K562 (cell line): ENCODE measurements at regions not wholly inside any gene's neighbourhood (a gene's known extent, or its start where the extent isn't known, plus 50 kb on each side); places are given as distances from the start of the nearest gene placed in this dataset.

Experiments used
- ATAC-seq: fragments of 200-7000 bp; cut with Tn5 transposase; 3 replicates; pipeline ENCODE4 v1.9.1; 2020; ENCODE audit warnings: moderate library complexity
- BruUV-seq: library from RNA; stranded (reverse); fragments of 400-500 nt; replicated peaks from 2 replicates; lab custom pipeline; 2021; lab: Mats Ljungman, UMichigan
- CTCF ChIA-PET: fragments of 300-600 bp; formaldehyde crosslinking; extraction: SDS; loops from one replicate; lab custom pipeline; 2021; ENCODE audit warnings: low intra/inter-chr PET ratio; lab: Yijun Ruan, JAX
- POLR2A ChIA-PET: fragments of 300-600, 350-650 bp; sonication (Branson Sonifier 250); formaldehyde crosslinking; extraction: SDS; loops from one replicate; lab custom pipeline; 2021; ENCODE audit warnings: antibody characterized with exemption, inconsistent platforms; lab: Yijun Ruan, JAX
- DNase-seq, 4 experiments: peaks; one replicate each; pipeline versions ENCODE4 v3.0.0 to v3.0.0-alpha.2; 2011 to 2018; ENCODE audit warnings: low spot score in 3 of 4, mixed read lengths in 3 of 4; ENCODE audit errors: extremely low read depth in 1 of 4
- FAIRE-seq: peaks from 2 replicates; lab custom pipeline; 2011; peaks lifted over from hg19 to GRCh38; lab: Jason Lieb, UNC
- H2AFZ ChIP-seq: 2 replicates; pipeline ENCODE4 v1.6.0; 2011; ENCODE audit warnings: low read depth, low read length, control low read depth, inconsistent platforms
- H3K27ac ChIP-seq: fragments of 200-600 bp; 3 replicates; pipeline ENCODE4 v1.8.0; 2011; ENCODE audit warnings: low read depth, mild to moderate bottlenecking, control low read depth, inconsistent platforms, low read length, moderate library complexity, mixed read lengths; ENCODE audit errors: extremely low read depth
- H3K27me3 ChIP-seq, 2 experiments: fragments of 300-600 bp in 1 of 2; 2 replicates in 1 of 2; 3 replicates in 1 of 2; pipeline versions ENCODE4 v1.6.0 to v1.8.0; 2011; ENCODE audit warnings: inconsistent platforms in 2 of 2, low read length in 2 of 2, mild to moderate bottlenecking in 1 of 2, mixed read lengths in 1 of 2, moderate library complexity in 1 of 2; ENCODE audit not compliant: control insufficient read depth in 2 of 2, insufficient read depth in 2 of 2
- H3K36me3 ChIP-seq: fragments of 300-600 bp; 3 replicates; pipeline ENCODE4 v1.8.0; 2011; ENCODE audit warnings: mild to moderate bottlenecking, low read length, inconsistent platforms; ENCODE audit not compliant: control insufficient read depth, insufficient read depth
- H3K4me1 ChIP-seq, 2 experiments: fragments of 200-600 bp in 1 of 2; replicated peaks in 1 of 2; 2 replicates in 1 of 2; 3 replicates in 1 of 2; pipeline versions ENCODE4 v1.5.1 to v1.8.0; 2011; ENCODE audit warnings: inconsistent platforms in 2 of 2, low read length in 2 of 2, mild to moderate bottlenecking in 1 of 2, mixed read lengths in 1 of 2, moderate library complexity in 1 of 2; ENCODE audit not compliant: control insufficient read depth in 2 of 2, insufficient read depth in 2 of 2
- H3K4me2 ChIP-seq: 2 replicates; pipeline ENCODE4 v1.6.1; 2011; ENCODE audit warnings: low read length, control low read depth, inconsistent platforms, mixed read lengths; ENCODE audit not compliant: insufficient read depth
- H3K4me3 ChIP-seq: fragments of 200-600 bp; sonication (generic), shearing (Covaris generic); 2 replicates; pipeline ENCODE4 v1.5.1; 2016; ENCODE audit warnings: control low read depth, inconsistent platforms
- H3K79me2 ChIP-seq: fragments of 200-600 bp; 3 replicates; pipeline ENCODE4 v1.8.0; 2011; ENCODE audit warnings: low read length, inconsistent platforms; ENCODE audit not compliant: control insufficient read depth, insufficient read depth
- H3K9ac ChIP-seq, 2 experiments: 2 replicates each; pipeline versions ENCODE4 v1.6.0 to v1.6.1; 2011; ENCODE audit warnings: low read depth in 2 of 2, low read length in 2 of 2, control low read depth in 1 of 2, inconsistent platforms in 1 of 2, mild to moderate bottlenecking in 1 of 2, mixed read lengths in 1 of 2; ENCODE audit not compliant: insufficient read depth in 1 of 2
- H3K9me1 ChIP-seq: one replicate; pipeline ENCODE4 v1.6.0; 2011; ENCODE audit warnings: inconsistent platforms, mild to moderate bottlenecking, low read length, moderate library complexity; ENCODE audit not compliant: control insufficient read depth, insufficient read depth
- H3K9me3 ChIP-seq: replicated peaks from 2 replicates; pipeline ENCODE4 v1.5.1; 2011; ENCODE audit warnings: low read depth, low read length, inconsistent platforms; ENCODE audit not compliant: control insufficient read depth, insufficient read depth
- H4K20me1 ChIP-seq: replicated peaks from 2 replicates; pipeline ENCODE4 v1.6.1; 2011; ENCODE audit warnings: low read length, inconsistent platforms, mixed read lengths; ENCODE audit not compliant: control insufficient read depth, insufficient read depth
- ARID2 ChIP-seq: fragments of 450-650 bp; IDR thresholded peaks from 2 replicates; pipeline ENCODE4 v1.6.1; 2017; ENCODE audit warnings: antibody characterized with exemption, mild to moderate bottlenecking
- ARNT ChIP-seq, 2 experiments: fragments of 450-650 bp; IDR thresholded peaks; 2 replicates each; pipeline ENCODE4 v1.6.1; 2016; ENCODE audit warnings: mild to moderate bottlenecking in 1 of 2
- CREB3 ChIP-seq: fragments of 450-650 bp; conservative IDR thresholded peaks from 2 replicates; pipeline ENCODE4 v1.6.1; 2016; ENCODE audit warnings: missing genetic modification characterization, low read depth, mild to moderate bottlenecking, missing compliant biosample characterization, moderate library complexity
- DEAF1 ChIP-seq: fragments of 450-650 bp; formaldehyde crosslinking; IDR thresholded peaks from 2 replicates; pipeline ENCODE4 v1.4.0; 2020; ENCODE audit warnings: mild to moderate bottlenecking, moderate library complexity
- E2F6 ChIP-seq, 2 experiments: IDR thresholded peaks; 2 replicates each; pipeline ENCODE4 v1.6.1; 2011; ENCODE audit warnings: borderline replicate concordance in 1 of 2, control low read depth in 1 of 2, low read depth in 1 of 2, low read length in 1 of 2, mild to moderate bottlenecking in 1 of 2, mixed read lengths in 1 of 2, moderate library complexity in 1 of 2; ENCODE audit not compliant: insufficient read depth in 1 of 2, insufficient read length in 1 of 2, poor library complexity in 1 of 2, severe bottlenecking in 1 of 2; ENCODE audit errors: extremely low read depth in 1 of 2
- ELF4 ChIP-seq: fragments of 450-650 bp; formaldehyde crosslinking; IDR thresholded peaks from 2 replicates; pipeline ENCODE4 v1.4.0; 2022; ENCODE audit warnings: missing genetic modification characterization
- HLTF ChIP-seq: fragments of 450-650 bp; IDR thresholded peaks from 2 replicates; pipeline ENCODE4 v1.6.1; 2016
- HSF4 ChIP-seq: fragments of 250-450 bp; sonication (Bioruptor Pico); IDR thresholded peaks from 2 replicates; pipeline ENCODE4 v2.1.2; 2022; ENCODE audit warnings: mild to moderate bottlenecking, moderate library complexity, borderline replicate concordance
- KDM1A ChIP-seq, 2 experiments: fragments of 450-650 bp; IDR thresholded peaks; 2 replicates each; pipeline ENCODE4 v1.6.1; 2016; ENCODE audit warnings: mild to moderate bottlenecking in 2 of 2
- MNT ChIP-seq, 2 experiments: fragments of 450-650 bp; conservative IDR thresholded peaks; 2 replicates each; pipeline ENCODE4 v1.6.1; 2017; ENCODE audit warnings: mild to moderate bottlenecking in 2 of 2, moderate library complexity in 2 of 2
- MTA3 ChIP-seq: fragments of 450-650 bp; formaldehyde crosslinking; IDR thresholded peaks from 2 replicates; pipeline ENCODE4 v1.6.1; 2017; ENCODE audit warnings: mild to moderate bottlenecking, borderline replicate concordance
- TBL1XR1 ChIP-seq, 2 experiments: IDR thresholded peaks; 2 replicates each; pipeline ENCODE4 v1.6.1; 2012; ENCODE audit warnings: improper control_type of control experiment in 2 of 2, low read length in 2 of 2, mild to moderate bottlenecking in 1 of 2
- U2AF2 ChIP-seq: fragments of 200-400 bp; formaldehyde crosslinking; optimal IDR thresholded peaks from 2 replicates; pipeline ENCODE3; 2017; ENCODE audit warnings: low read depth, mild to moderate bottlenecking, low read length
- YY1 ChIP-seq, 3 experiments: IDR thresholded peaks; 2 replicates each; pipeline ENCODE4 v1.6.1; 2011; ENCODE audit warnings: low read length in 2 of 3, mild to moderate bottlenecking in 2 of 3, moderate library complexity in 2 of 3, borderline replicate concordance in 1 of 3, control low read depth in 1 of 3, low read depth in 1 of 3; ENCODE audit not compliant: insufficient read depth in 3 of 3, insufficient replicate concordance in 2 of 3, control insufficient read depth in 1 of 3, insufficient read length in 1 of 3; ENCODE audit errors: extremely low read depth in 1 of 3
- ZBTB17 ChIP-seq: fragments of 450-650 bp; formaldehyde crosslinking; IDR thresholded peaks from 2 replicates; pipeline ENCODE4 v1.4.0; 2020; ENCODE audit warnings: mild to moderate bottlenecking
- ZNF717 ChIP-seq: fragments of 250-450 bp; sonication (Bioruptor Pico); IDR thresholded peaks from 2 replicates; pipeline ENCODE4 v1.5.0; 2021
- WGBS: fragments of 100-300 bp; shearing (Covaris generic); methylation state at CpG from one replicate; pipeline ENCODE4 v1.1.6; 2016; ENCODE audit warnings: low coverage, mixed read lengths; ENCODE audit not compliant: insufficient coverage; ENCODE audit errors: missing lambda C conversion rate; 5-methylcytosine and 5-hydroxymethylcytosine counted together
- in situ Hi-C: fragments of 300-500 bp; cut with MboI; formaldehyde crosslinking; loops from 4 replicates; pipeline ENCODE4 v1.15.0; 2018; ENCODE audit warnings: inconsistent platforms, mixed read lengths
- intact Hi-C: fragments of 100-400 bp; cut with micrococcal nuclease; formaldehyde crosslinking; loops from 2 replicates; pipeline ENCODE4 v1.14.2; 2022

GRCh38 chr7:119515214-119515613 lies 757.8 kb upstream of the KCND2 start:
- Histone ChIP-seq H3K79me2 (no peaks in the 10 kb centered on the region), H3K27ac (no peak overlapping the region), H3K27me3 (no peaks in the 10 kb centered on the region), H4K20me1 (no peaks in the 10 kb centered on the region), H3K4me2 (no peak overlapping the region), H3K4me1 (no peaks in the 10 kb centered on the region), H3K9ac (no peak overlapping the region), H3K9me3 (no peaks in the 10 kb centered on the region), H3K9me1 (no peaks in the 10 kb centered on the region), H3K36me3 (no peaks in the 10 kb centered on the region)
- BruUV-seq = no TSS peak
- in situ Hi-C loops = no loop called here
- POLR2A ChIA-PET = no interaction called here
- no peak for FAIRE-seq
- TF ChIP-seq MNT (conservative IDR thresholded peaks at IDR 0.05) = no peak
- TF ChIP-seq CREB3 (tag) = no peak
- no peak for TF ChIP-seq E2F6 (IDR thresholded peaks at IDR 0.05; ENCODE audit: borderline replicate concordance in 1 of 2, extremely low read depth in 1 of 2, insufficient read depth in 1 of 2, insufficient read length in 1 of 2, low read depth in 1 of 2, low read length in 1 of 2, poor library complexity in 1 of 2, severe bottlenecking in 1 of 2)
- no peak for TF ChIP-seq ZBTB17 (CRISPR knock-in tag)
- no peak for TF ChIP-seq ARID2
- no peak for TF ChIP-seq YY1 (IDR thresholded peaks at IDR 0.05; ENCODE audit: borderline replicate concordance in 1 of 3, control insufficient read depth in 1 of 3, extremely low read depth in 1 of 3, insufficient read depth in 3 of 3, insufficient read length in 1 of 3, insufficient replicate concordance in 2 of 3, low read depth in 1 of 3, low read length in 2 of 3)
- no peak for TF ChIP-seq KDM1A (IDR thresholded peaks at IDR 0.05)
- no peak for TF ChIP-seq TBL1XR1 (IDR thresholded peaks at IDR 0.05; ENCODE audit: low read length in 2 of 2)
- TF ChIP-seq DEAF1 (CRISPR knock-in tag) = no peak
- TF ChIP-seq HSF4 (CRISPR knock-in tag) = no peak
- no peak for TF ChIP-seq ZNF717 (CRISPR knock-in tag)
- TF ChIP-seq ELF4 (CRISPR knock-in tag) = no peak
- TF ChIP-seq U2AF2 = no peak
- no peak for TF ChIP-seq HLTF
- TF ChIP-seq ARNT (IDR thresholded peaks at IDR 0.05) = no peak
- no peak for TF ChIP-seq MTA3
- TF ChIP-seq, all 486 proteins: peak for 0
- CTCF ChIA-PET = no interaction called here
- Histone ChIP-seq H3K4me3 (no peak overlapping the region), H2AFZ (no peak overlapping the region)
- WGBS = 3% methylated on average over 5 of the region's 5 CpGs
- ATAC-seq = no peak
- no peak for DNase-seq
- intact Hi-C loops = no loop called here
